ENCODE measurements at regions not wholly inside any gene's neighbourhood (a gene's known extent, or its start where the extent isn't known, plus 50 kb on each side); places are given as distances from the start of the nearest gene placed in this dataset.
"Not testable (repeated sequence)": the region's sequence is repeated elsewhere in the genome, so short reads cannot be mapped to it uniquely, and the experiment has no call there.

DNA sequence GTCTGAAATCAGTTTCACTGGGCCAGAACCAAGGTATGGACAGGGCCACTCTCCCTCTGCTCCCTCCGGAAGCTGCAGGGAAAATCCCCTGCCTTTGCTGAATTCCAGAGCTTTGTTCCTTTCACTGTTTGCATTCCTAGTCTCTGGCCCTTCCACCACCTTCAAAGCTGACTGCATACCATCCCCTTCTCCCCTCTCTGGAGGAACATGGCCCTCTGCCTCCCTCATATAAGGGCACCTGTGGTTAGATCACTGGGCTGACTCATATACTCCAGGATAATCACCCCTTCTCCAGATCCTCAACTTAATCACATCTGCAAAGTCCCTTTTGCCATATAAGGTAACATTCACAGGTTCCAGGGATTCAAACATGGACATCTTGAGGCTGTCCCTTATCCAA lies 236.8 kb upstream of the NBPF12 start:
- H3K4me2 ChIP-seq (ENCODE audit: low read depth, low read length, poor library complexity, severe bottlenecking); H3K4me1 ChIP-seq (ENCODE audit: low read length); H3K4me3 ChIP-seq (ENCODE audit: low read length); H3K27ac ChIP-seq (ENCODE audit: low read length); H3K27me3 ChIP-seq (ENCODE audit: low read length); H3K9me2 ChIP-seq (replicated peaks; ENCODE audit: insufficient read depth, low read length); H3K9ac ChIP-seq (ENCODE audit: low read length); H3K79me2 ChIP-seq (ENCODE audit: low read length); H4K20me1 ChIP-seq (ENCODE audit: insufficient read depth, low read depth, low read length); H2AFZ ChIP-seq (ENCODE audit: low read length); DNase-seq; H3K9me3 ChIP-seq (ENCODE audit: low read length); H3K36me3 ChIP-seq (ENCODE audit: insufficient read depth, low read length): not testable (repeated sequence)

DNA sequence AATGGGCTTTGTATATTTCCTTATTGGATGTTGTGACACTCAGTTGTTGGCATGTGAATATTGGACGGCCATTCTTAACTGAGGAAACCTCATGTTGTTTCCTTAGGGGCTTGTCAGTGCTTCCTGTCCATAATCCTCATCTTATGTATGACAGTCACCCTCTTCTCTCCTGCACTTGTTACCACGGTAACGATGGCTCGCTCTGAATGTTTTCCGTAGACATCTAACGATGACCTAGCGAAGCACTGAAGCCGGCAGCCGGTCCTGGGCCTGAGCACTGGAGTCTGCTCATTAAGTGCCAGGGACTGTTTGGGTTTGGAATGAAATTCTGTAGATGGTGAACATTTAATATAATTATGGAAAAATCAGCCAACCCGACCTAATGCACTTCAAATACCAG lies 242.7 kb upstream of the NBPF12 start:
- not testable (repeated sequence) for H3K27me3 ChIP-seq (ENCODE audit: low read length); H3K4me1 ChIP-seq (ENCODE audit: low read length); H4K20me1 ChIP-seq (ENCODE audit: insufficient read depth, low read depth, low read length); H2AFZ ChIP-seq (ENCODE audit: low read length); DNase-seq; H3K79me2 ChIP-seq (ENCODE audit: low read length); H3K9me3 ChIP-seq (ENCODE audit: low read length); H3K36me3 ChIP-seq (ENCODE audit: insufficient read depth, low read length); H3K4me3 ChIP-seq (ENCODE audit: low read length); H3K4me2 ChIP-seq (ENCODE audit: low read depth, low read length, poor library complexity, severe bottlenecking); H3K9ac ChIP-seq (ENCODE audit: low read length); H3K27ac ChIP-seq (ENCODE audit: low read length); H3K9me2 ChIP-seq (replicated peaks; ENCODE audit: insufficient read depth, low read length)

DNA sequence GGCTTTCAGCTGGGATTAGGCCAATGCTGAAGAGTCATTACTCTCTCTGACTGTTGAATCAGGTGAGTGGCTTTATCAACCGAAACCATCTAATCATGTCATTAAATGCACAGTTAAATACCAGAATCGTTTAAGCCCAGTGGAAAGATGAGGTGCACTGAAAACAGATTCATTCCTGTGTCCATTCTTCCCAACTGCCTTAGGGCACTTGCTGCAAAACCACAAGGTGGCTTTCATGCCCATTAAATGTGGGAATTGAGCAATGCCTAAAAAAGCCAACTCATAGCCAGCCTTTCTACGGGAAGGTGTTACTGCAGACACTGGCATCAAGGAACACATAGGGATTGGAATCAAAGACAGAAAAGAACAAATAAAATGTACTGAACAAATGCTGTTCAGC lies 246.3 kb upstream of the NBPF12 start:
- not testable (repeated sequence) for H3K27ac ChIP-seq (ENCODE audit: low read length); H3K4me1 ChIP-seq (ENCODE audit: low read length); H2AFZ ChIP-seq (ENCODE audit: low read length); H3K9ac ChIP-seq (ENCODE audit: low read length); H3K4me2 ChIP-seq (ENCODE audit: low read depth, low read length, poor library complexity, severe bottlenecking); H3K9me3 ChIP-seq (ENCODE audit: low read length); H3K79me2 ChIP-seq (ENCODE audit: low read length); DNase-seq; H3K9me2 ChIP-seq (replicated peaks; ENCODE audit: insufficient read depth, low read length); H3K4me3 ChIP-seq (ENCODE audit: low read length); H3K36me3 ChIP-seq (ENCODE audit: insufficient read depth, low read length); H3K27me3 ChIP-seq (ENCODE audit: low read length); H4K20me1 ChIP-seq (ENCODE audit: insufficient read depth, low read depth, low read length)

DNA sequence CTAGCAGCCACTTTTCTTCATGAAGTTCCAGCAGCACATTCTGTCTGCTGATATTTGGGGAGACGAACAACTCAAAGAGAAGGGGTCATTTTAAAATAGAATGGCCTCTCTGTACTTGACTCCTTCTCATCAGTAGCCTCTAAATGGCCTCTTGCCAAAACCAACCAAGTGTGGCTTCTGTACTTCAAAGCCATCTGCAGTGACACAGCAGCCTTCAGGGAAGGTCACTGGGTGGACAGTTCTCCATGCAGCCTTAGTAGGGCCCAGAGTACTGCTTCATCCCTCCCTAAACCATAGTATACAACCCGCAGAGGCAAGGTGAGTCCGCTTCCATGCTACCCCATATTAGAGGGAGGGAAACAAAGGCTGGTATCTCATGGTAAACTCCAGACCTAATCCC lies 249.2 kb upstream of the NBPF12 start:
- H4K20me1 ChIP-seq (ENCODE audit: insufficient read depth, low read depth, low read length); H3K36me3 ChIP-seq (ENCODE audit: insufficient read depth, low read length); DNase-seq; H3K9ac ChIP-seq (ENCODE audit: low read length); H3K4me3 ChIP-seq (ENCODE audit: low read length); H3K27ac ChIP-seq (ENCODE audit: low read length); H3K79me2 ChIP-seq (ENCODE audit: low read length); H3K9me3 ChIP-seq (ENCODE audit: low read length); H3K4me2 ChIP-seq (ENCODE audit: low read depth, low read length, poor library complexity, severe bottlenecking); H3K9me2 ChIP-seq (replicated peaks; ENCODE audit: insufficient read depth, low read length); H3K4me1 ChIP-seq (ENCODE audit: low read length); H3K27me3 ChIP-seq (ENCODE audit: low read length); H2AFZ ChIP-seq (ENCODE audit: low read length): not testable (repeated sequence)

DNA sequence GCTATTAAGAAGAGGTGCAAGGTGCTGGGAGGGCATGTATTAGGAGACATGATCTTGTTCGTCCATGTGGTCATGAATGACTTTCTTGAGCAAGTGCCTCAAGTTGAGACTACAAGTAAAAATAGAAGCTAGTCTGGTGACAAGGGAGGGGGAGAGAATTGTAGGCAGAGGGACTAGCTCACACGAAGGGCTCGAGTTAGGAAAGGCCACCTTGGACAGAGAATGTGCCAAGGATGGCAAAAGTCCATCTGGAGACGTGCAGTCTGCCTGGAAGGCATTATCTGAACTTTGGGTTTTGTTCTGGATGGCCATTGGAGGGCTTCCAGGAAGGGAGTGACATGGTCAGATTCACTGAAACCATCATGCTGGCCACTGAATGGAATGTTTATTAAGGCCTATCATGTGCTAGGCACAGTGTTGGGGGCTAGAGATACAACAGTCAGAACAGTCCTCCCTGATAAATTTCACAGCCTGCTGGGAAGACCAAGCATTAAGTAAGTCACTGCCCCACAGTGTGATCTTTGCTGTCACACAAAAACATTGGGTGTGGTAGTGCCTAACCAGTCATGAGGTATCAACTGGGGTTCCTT lies 251.3 kb upstream of the NBPF12 start:
- H3K79me2 ChIP-seq (ENCODE audit: low read length); H3K9ac ChIP-seq (ENCODE audit: low read length); H3K4me3 ChIP-seq (ENCODE audit: low read length); H3K4me1 ChIP-seq (ENCODE audit: low read length); DNase-seq; H4K20me1 ChIP-seq (ENCODE audit: insufficient read depth, low read depth, low read length); H2AFZ ChIP-seq (ENCODE audit: low read length); H3K36me3 ChIP-seq (ENCODE audit: insufficient read depth, low read length); H3K4me2 ChIP-seq (ENCODE audit: low read depth, low read length, poor library complexity, severe bottlenecking); H3K9me3 ChIP-seq (ENCODE audit: low read length); H3K27me3 ChIP-seq (ENCODE audit: low read length); H3K9me2 ChIP-seq (replicated peaks; ENCODE audit: insufficient read depth, low read length); H3K27ac ChIP-seq (ENCODE audit: low read length): not testable (repeated sequence)

DNA sequence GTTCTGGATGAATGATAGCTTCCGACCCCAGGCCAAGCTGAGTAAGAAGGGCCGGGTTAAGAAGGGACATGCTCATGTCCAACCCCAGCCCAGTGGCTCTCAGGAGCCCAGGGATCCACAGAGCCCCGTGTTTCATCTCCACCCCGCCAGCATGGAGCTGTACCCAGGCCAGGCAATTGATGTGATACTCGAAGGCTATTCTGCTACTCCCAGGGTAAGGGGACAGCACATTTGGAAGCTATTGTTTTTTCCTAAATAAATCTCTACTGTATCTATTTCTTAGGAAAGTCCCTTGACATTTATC lies 255.0 kb upstream of the NBPF12 start:
- not testable (repeated sequence) for H3K36me3 ChIP-seq (ENCODE audit: insufficient read depth, low read length); H3K4me2 ChIP-seq (ENCODE audit: low read depth, low read length, poor library complexity, severe bottlenecking); H3K27ac ChIP-seq (ENCODE audit: low read length); H3K9me3 ChIP-seq (ENCODE audit: low read length); H3K4me1 ChIP-seq (ENCODE audit: low read length); H3K9me2 ChIP-seq (replicated peaks; ENCODE audit: insufficient read depth, low read length); H2AFZ ChIP-seq (ENCODE audit: low read length); DNase-seq; H3K27me3 ChIP-seq (ENCODE audit: low read length); H4K20me1 ChIP-seq (ENCODE audit: insufficient read depth, low read depth, low read length); H3K4me3 ChIP-seq (ENCODE audit: low read length); H3K9ac ChIP-seq (ENCODE audit: low read length); H3K79me2 ChIP-seq (ENCODE audit: low read length)

DNA sequence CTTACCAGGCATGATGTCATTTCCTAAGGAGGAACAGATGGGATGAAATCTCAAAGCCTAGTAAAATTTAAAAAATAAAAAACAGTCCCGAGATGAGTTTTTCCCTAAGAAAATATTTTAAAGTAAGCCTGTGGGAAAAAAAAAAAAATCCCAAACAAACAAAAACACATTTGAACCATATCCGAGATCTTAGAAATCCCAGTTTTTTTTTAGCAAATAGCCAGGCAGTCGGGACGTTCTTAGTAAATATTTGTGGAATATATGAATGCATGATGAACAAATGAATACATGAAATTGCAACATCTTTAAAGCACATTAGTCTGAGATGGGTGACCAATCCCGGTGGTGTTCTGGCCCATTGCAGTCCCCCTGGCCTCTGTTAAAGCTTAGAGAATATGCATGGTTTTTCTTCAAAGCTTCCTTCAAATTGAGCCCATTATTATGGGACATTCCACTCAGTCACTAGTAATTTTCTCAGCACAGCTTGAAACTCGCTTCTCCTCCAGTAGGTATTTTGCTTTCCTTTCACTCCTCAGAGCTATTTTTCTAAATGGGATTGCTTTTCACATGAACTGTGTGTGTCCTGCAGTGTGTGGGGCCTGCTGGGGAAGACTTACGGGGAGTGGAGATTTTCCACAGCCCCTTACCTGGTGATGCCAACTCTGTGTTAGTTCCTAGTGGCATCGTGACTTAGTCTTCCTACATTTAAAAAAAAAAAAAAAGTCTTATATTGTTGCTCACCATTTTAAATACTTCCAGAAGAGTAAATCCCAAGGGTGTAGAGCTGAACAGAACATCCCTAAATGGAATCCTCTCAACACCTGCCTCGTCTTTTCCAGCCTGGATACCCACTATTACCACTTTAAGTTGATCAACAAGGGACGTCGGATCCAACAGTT lies 255.6 kb upstream of the NBPF12 start:
- H3K9me3 ChIP-seq (ENCODE audit: low read length); H3K4me2 ChIP-seq (ENCODE audit: low read depth, low read length, poor library complexity, severe bottlenecking); H3K4me1 ChIP-seq (ENCODE audit: low read length); DNase-seq; H4K20me1 ChIP-seq (ENCODE audit: insufficient read depth, low read depth, low read length); H3K9me2 ChIP-seq (replicated peaks; ENCODE audit: insufficient read depth, low read length); H3K79me2 ChIP-seq (ENCODE audit: low read length); H3K36me3 ChIP-seq (ENCODE audit: insufficient read depth, low read length); H3K27me3 ChIP-seq (ENCODE audit: low read length); H3K27ac ChIP-seq (ENCODE audit: low read length); H2AFZ ChIP-seq (ENCODE audit: low read length); H3K4me3 ChIP-seq (ENCODE audit: low read length); H3K9ac ChIP-seq (ENCODE audit: low read length): not testable (repeated sequence)

DNA sequence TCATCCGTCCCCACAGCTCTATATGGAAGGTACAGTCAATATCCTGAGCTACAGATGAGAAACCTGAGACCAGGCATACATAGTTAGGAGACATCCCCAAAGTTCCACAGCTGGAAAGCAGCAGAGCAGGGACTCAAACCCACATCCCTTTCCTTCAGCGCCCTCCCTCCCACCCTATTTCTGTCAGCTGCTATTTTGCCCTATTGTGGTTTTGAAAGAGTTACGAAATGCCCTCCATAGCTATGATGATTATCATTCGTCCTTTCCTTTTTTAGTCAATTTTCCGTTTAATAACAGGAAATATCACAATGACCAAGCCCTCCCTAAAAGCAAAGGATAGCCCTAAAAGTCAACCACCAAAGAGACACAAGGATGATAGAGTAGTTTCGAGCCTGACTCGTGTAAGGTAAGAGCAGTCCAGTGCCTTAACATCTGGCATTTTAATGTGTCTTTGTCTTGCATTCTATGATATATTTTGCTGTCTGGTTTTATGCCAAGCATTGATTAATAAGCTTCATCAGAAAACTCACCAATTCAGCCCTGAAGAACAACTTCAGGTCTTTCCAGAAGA lies 264.3 kb upstream of the NBPF12 start:
- H3K27ac ChIP-seq (ENCODE audit: low read length); H3K79me2 ChIP-seq (ENCODE audit: low read length); H4K20me1 ChIP-seq (ENCODE audit: insufficient read depth, low read depth, low read length); H3K4me2 ChIP-seq (ENCODE audit: low read depth, low read length, poor library complexity, severe bottlenecking); H3K27me3 ChIP-seq (ENCODE audit: low read length); H2AFZ ChIP-seq (ENCODE audit: low read length); H3K9ac ChIP-seq (ENCODE audit: low read length); H3K36me3 ChIP-seq (ENCODE audit: insufficient read depth, low read length); H3K4me3 ChIP-seq (ENCODE audit: low read length); H3K4me1 ChIP-seq (ENCODE audit: low read length); H3K9me2 ChIP-seq (replicated peaks; ENCODE audit: insufficient read depth, low read length); H3K9me3 ChIP-seq (ENCODE audit: low read length); DNase-seq: not testable (repeated sequence)
